Sigmoid colon (tissue), 4 donors: ENCODE measurements at regions not wholly inside any gene's neighbourhood (a gene's known extent, or its start where the extent isn't known, plus 50 kb on each side); places are given as distances from the start of the nearest gene placed in this dataset.
"Not testable (repeated sequence)": the region's sequence is repeated elsewhere in the genome, so short reads cannot be mapped to it uniquely, and the experiment has no call there.

Experiments used
- EP300 ChIP-seq, 4 donors: sonication (generic); formaldehyde crosslinking; IDR thresholded peaks; one replicate each; pipeline ENCODE4 v1.6.1; 2017; ENCODE audit warnings: antibody characterized with exemption in 4 of 4
- POLR2A ChIP-seq, 2 donors: fragments of 450-650 bp; IDR thresholded peaks; one replicate each; pipeline ENCODE4 v1.6.1; 2016; ENCODE audit warnings: antibody characterized with exemption in 2 of 2, mild to moderate bottlenecking in 2 of 2, moderate library complexity in 2 of 2
- POLR2AphosphoS5 ChIP-seq, 4 donors: sonication (generic); formaldehyde crosslinking; IDR thresholded peaks; one replicate each; pipeline ENCODE4 v1.6.1; 2017; ENCODE audit warnings: antibody characterized with exemption in 4 of 4
- TF ChIP-seq, protein P1 (sequence below), 4 experiments: fragments of 450-650 bp in 3 of 4; fragments of 200-600 bp in 1 of 4; IDR thresholded peaks; one replicate each; pipeline ENCODE4 v1.5.1; 2016 to 2019; ENCODE audit warnings: antibody characterized with exemption in 4 of 4, mild to moderate bottlenecking in 3 of 4, moderate library complexity in 2 of 4

DNA sequence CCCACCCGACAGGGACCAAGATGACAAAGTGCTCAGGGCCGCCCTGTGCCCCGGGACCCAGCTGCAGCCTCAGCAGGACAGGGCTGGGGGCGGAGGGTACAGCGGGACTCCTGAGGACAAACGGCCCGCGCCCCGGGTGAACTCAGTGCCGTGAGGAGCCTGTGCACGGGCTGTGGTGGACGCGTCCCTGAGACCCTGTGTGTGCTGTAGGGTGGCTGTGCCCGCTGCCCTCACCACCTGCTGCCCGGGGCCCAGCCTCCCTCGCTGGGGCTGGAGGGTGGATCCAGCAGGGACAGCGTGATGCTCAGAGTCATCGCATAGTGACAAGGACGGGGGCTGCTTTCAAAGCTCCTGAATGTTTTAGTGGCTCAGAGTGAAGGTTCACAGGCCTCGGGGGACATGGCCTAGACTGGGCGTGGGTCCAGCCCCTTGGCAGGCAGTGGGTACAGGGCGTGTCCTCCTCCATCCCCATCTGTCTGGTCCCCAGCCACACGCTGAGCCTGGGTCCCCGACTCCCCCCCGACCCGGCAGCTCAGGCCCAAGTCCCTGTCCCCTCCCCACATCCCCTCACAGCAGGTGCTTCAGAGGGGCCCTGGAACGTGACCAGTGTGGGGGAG, 172.7 kb downstream of the TMEM121 start:
- TF ChIP-seq, protein P1, sequence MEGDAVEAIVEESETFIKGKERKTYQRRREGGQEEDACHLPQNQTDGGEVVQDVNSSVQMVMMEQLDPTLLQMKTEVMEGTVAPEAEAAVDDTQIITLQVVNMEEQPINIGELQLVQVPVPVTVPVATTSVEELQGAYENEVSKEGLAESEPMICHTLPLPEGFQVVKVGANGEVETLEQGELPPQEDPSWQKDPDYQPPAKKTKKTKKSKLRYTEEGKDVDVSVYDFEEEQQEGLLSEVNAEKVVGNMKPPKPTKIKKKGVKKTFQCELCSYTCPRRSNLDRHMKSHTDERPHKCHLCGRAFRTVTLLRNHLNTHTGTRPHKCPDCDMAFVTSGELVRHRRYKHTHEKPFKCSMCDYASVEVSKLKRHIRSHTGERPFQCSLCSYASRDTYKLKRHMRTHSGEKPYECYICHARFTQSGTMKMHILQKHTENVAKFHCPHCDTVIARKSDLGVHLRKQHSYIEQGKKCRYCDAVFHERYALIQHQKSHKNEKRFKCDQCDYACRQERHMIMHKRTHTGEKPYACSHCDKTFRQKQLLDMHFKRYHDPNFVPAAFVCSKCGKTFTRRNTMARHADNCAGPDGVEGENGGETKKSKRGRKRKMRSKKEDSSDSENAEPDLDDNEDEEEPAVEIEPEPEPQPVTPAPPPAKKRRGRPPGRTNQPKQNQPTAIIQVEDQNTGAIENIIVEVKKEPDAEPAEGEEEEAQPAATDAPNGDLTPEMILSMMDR (IDR thresholded peaks at IDR 0.05): not testable (repeated sequence)
- not testable (repeated sequence) for TF ChIP-seq POLR2A, POLR2AphosphoS5, EP300 (IDR thresholded peaks at IDR 0.05)
